ENCODE measurements at regions not wholly inside any gene's neighbourhood (a gene's known extent, or its start where the extent isn't known, plus 50 kb on each side); places are given as distances from the start of the nearest gene placed in this dataset.

GRCh38 chr1:90107990-90108389 lies 113.1 kb downstream of the ZNF326 start:
- peaks cover 36% of the 10 kb centered on the region for H3K27me3 Mint-ChIP-seq (ENCODE audit: low read depth)
- no peaks in the 10 kb centered on the region for H3K36me3 Mint-ChIP-seq (ENCODE audit: low read depth)
- TF ChIP-seq, protein P1, sequence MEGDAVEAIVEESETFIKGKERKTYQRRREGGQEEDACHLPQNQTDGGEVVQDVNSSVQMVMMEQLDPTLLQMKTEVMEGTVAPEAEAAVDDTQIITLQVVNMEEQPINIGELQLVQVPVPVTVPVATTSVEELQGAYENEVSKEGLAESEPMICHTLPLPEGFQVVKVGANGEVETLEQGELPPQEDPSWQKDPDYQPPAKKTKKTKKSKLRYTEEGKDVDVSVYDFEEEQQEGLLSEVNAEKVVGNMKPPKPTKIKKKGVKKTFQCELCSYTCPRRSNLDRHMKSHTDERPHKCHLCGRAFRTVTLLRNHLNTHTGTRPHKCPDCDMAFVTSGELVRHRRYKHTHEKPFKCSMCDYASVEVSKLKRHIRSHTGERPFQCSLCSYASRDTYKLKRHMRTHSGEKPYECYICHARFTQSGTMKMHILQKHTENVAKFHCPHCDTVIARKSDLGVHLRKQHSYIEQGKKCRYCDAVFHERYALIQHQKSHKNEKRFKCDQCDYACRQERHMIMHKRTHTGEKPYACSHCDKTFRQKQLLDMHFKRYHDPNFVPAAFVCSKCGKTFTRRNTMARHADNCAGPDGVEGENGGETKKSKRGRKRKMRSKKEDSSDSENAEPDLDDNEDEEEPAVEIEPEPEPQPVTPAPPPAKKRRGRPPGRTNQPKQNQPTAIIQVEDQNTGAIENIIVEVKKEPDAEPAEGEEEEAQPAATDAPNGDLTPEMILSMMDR (IDR thresholded peaks at IDR 0.05; ENCODE audit: unreplicated experiment in 3 of 3): no peak
- peaks cover 4% of the 10 kb centered on the region for H3K4me1 Mint-ChIP-seq
- H3K9me3 Mint-ChIP-seq: no peaks in the 10 kb centered on the region
- no peak overlapping the region for H3K27ac Mint-ChIP-seq
- no peak overlapping the region for H3K4me3 Mint-ChIP-seq

GRCh38 chr1:90106311-90106710 lies 111.4 kb downstream of the ZNF326 start:
- H3K4me3 Mint-ChIP-seq: no peak overlapping the region
- peaks cover 4% of the 10 kb centered on the region for H3K4me1 Mint-ChIP-seq
- TF ChIP-seq, protein P1 (IDR thresholded peaks at IDR 0.05; ENCODE audit: unreplicated experiment in 3 of 3): no peak
- H3K9me3 Mint-ChIP-seq: no peaks in the 10 kb centered on the region
- H3K36me3 Mint-ChIP-seq (ENCODE audit: low read depth): no peaks in the 10 kb centered on the region
- H3K27ac Mint-ChIP-seq: no peak overlapping the region
- peaks cover 28% of the 10 kb centered on the region for H3K27me3 Mint-ChIP-seq (ENCODE audit: low read depth)

DNA sequence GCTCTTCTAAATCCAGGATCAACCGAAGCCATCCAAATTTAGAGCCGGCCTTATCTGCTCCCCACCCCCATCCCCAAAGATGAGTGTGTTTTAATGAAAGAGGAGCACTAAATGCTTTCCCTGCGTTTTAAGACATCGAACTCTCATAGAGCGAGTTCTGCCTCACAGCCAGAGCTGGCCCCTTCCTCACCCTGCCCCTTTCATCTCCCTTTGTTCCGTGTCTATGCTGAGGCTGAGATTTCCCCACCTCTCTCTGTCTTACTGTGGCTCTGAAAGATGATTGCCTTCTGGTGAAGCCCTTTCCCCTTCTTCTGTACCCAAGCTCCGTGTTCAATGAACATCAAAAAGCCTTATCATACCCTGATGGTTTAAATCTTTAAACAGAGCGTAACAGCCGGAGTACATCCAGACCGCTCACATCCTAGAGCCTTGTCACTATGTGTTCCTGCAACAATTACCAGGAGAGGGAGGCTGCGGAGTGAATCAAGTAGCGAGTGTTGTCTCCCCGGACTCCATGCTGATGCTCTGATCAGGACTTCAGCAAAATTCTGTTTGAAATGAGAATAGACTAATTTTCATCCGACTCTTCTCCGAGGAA lies 110.1 kb downstream of the ZNF326 start:
- TF ChIP-seq, protein P1 (IDR thresholded peaks at IDR 0.05; ENCODE audit: unreplicated experiment in 3 of 3): no peak
- peak overlapping the region in 1 of 3 experiments; percentile 14 for H3K4me3 Mint-ChIP-seq
- H3K4me1 Mint-ChIP-seq: peaks cover 4% of the 10 kb centered on the region
- no peaks in the 10 kb centered on the region for H3K36me3 Mint-ChIP-seq (ENCODE audit: low read depth)
- no peaks in the 10 kb centered on the region for H3K9me3 Mint-ChIP-seq
- H3K27ac Mint-ChIP-seq: peak overlapping the region in 1 of 3 experiments; percentile 50
- H3K27me3 Mint-ChIP-seq (ENCODE audit: low read depth): peaks cover 28% of the 10 kb centered on the region

DNA sequence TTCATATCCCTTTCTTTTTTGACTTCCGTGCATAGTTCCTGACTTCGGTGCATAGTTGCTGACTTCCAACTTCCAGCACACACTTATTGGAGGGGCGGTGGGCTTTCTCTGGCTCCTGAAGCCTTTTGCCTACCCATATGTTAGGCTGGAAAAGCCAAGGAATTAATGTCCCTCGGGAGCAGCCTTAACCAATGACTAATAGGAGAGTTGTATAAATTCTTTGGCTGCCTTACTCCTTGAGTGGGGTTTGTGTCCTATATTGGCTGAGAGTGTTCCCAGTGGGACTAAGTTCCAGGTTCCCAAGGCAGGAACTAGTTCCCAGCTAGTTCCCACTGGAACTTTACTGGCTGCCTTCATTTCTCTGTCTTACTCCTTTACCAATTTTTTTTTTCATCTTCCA lies 105.7 kb downstream of the ZNF326 start:
- Mint-ChIP-seq H3K4me1 (peaks cover 4% of the 10 kb centered on the region), H3K4me3 (no peak overlapping the region), H3K27me3 (ENCODE audit: low read depth) (peaks cover 10% of the 10 kb centered on the region), H3K9me3 (peaks cover 6% of the 10 kb centered on the region), H3K36me3 (ENCODE audit: low read depth) (no peaks in the 10 kb centered on the region), H3K27ac (no peak overlapping the region)
- TF ChIP-seq, protein P1 (IDR thresholded peaks at IDR 0.05; ENCODE audit: unreplicated experiment in 3 of 3): no peak

- Mint-ChIP-seq H3K4me1 (no peaks in the 10 kb centered on the region), H3K4me3 (no peak overlapping the region), H3K36me3 (ENCODE audit: low read depth) (no peaks in the 10 kb centered on the region), H3K27ac (no peak overlapping the region), H3K27me3 (ENCODE audit: low read depth) (peaks cover 6% of the 10 kb centered on the region), H3K9me3 (peaks cover 2% of the 10 kb centered on the region)
- TF ChIP-seq, protein P1 (IDR thresholded peaks at IDR 0.05; ENCODE audit: unreplicated experiment in 3 of 3): no peak
These were observed 97.5 kb downstream of the ZNF326 start for GRCh38 chr1:90092441-90092840.
